ENCODE measurements at regions not wholly inside any gene's neighbourhood (a gene's known extent, or its start where the extent isn't known, plus 50 kb on each side); places are given as distances from the start of the nearest gene placed in this dataset.

- TF ChIP-seq POLR2AphosphoS5 (IDR thresholded peaks at IDR 0.05; ENCODE audit: borderline replicate concordance, low read depth, low read length) (no peak), EZH2 (IDR thresholded peaks at IDR 0.05) (no peak)
These were observed 93.0 kb downstream of the ZBTB18 start for GRCh38 chr1:244144053-244144452.

Data from SK-N-MC (cell line).